GM03348 (cell line): ENCODE measurements at regions not wholly inside any gene's neighbourhood (a gene's known extent, or its start where the extent isn't known, plus 50 kb on each side); places are given as distances from the start of the nearest gene placed in this dataset.

Source experiments
- DNase-seq: peaks from one replicate; pipeline ENCODE4 v3.0.0; 2012; ENCODE audit warnings: low spot score

DNA sequence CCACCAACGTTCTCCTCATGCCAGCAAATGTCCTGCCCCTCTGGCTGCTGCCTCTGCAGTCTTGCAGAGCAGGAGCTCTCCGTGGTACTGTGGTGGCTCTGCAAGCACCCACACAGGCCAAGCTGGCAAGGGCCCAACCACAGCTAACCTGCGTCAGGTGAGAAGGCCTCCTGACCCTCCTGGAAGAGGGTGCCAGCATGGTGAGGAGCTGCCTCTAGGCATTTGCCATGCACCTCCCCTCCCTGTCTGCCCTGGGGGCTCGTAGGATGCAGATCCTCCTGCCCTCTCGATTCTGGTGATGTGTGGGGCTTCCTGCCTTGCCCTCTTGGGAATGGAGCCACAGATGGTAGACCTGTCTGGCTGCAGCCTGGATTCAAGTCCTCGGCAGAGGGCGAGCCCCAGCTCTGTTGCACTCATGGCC, 1408.8 kb downstream of the TBC1D22A start:
- no peak for DNase-seq

DNA sequence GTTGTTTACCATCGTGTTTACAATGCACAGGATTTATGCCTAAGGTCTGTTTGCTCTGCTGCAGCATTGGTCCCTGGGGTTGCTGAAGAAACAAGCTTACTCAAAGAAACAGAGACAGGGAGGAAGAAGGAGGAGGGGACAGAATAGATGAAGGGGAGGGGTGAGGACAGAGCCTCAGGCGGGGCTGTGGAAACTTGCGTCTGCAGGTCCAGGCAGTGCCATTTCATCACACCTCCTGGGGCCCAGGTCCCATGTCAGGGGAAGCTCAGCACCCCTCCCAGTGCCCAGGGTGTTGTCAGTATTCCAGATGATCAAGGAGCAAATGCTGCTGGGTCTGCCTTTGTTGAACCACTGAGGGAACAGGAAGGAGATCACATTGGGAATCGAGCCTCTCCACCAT, 1406.8 kb downstream of the TBC1D22A start:
- DNase-seq, result no peak

DNA sequence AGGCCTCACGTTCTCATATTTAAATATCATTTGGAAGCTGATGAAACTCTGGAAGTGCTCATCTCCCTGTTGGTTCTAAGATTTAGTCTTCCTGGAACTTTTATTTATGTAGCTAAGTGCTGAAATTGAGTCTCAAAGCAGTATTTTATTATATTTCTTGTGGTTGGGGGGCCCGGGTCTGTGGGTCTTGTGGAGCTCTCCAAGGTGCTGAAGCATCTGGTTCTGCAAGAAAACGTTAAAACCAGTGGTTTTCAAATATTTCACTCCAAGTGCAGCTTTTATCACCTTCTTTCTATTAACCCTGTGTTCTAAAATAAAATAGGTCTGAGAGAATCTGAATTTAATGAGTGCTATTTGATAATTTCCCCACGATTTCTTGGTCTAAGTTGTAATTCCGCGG, 1404.8 kb downstream of the TBC1D22A start:
- no peak for DNase-seq

DNA sequence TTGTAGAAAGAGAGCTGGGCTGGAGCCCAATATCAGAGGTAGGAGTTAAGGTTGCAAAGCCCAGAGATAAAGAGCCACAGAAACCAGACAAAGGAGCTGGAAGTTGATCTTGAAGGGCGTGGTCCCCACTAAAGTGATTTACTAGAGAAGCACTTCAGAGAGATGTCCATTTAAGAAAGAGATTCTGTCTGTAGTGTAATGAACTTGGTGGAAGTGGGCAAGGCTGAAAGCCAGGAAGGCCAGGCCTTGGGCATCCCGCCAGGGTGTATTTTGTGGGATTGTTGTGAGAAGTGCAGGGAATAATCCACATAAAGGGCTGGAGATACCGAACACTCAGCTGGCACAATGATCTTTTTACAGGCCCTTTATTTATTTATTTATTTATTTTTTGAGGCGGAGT, 1398.8 kb downstream of the TBC1D22A start:
- no peak for DNase-seq

DNA sequence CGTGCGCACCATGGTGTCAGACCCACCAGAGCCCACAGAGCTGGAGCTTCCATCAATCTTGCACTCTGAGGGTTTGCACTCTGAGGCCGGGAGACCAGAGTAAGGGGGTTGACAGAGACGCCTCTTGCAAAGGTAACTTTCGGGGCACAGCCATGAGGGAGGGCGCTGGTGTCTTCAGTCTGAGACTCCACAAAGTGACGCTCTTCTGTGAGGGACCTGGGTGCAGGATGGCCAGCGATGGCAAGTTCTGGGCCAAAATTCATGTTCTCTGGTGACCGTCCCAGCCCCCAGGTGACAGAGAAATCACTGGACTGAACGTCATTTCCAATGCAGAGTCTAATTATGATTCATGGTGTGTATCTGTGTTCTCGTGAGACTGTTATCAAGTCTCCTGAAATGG, 1395.2 kb downstream of the TBC1D22A start:
- no peak for DNase-seq

DNA sequence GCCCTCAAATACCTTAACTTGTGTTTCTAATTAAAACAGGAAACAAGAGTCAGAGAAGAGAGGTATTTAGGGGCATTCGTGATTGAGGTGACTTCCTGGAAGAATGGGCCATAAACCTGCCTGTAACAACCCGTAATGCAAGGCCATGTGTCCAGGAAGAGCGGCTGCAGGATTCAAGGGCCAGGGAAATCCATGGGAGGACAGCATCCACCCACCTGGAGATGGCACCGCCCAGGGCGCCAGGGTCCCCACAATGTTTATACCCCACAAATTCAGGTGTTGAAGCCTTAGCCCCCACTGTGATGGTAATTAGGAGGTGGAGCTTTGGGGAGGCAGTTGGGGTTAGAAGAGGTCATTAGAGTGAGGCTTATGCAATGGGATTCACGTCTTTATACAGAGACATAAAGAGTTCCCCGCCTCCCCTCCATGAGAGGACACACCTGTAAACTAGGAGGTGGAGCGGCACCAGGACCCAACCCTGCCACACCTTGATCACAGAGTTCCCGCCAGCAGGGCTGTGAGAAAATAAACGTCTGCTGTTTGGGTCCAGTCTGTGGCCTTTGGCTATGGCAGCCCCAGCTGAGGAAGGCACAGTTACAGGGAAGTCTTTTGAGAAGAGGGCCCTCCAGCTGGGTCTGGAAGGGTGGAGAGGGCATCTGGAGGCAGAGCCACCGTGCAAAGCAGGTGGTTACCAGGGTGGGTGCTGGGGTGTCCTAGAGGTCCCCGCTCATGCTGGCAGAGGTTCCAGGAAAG, 1394.3 kb downstream of the TBC1D22A start:
- DNase-seq, result no peak

DNA sequence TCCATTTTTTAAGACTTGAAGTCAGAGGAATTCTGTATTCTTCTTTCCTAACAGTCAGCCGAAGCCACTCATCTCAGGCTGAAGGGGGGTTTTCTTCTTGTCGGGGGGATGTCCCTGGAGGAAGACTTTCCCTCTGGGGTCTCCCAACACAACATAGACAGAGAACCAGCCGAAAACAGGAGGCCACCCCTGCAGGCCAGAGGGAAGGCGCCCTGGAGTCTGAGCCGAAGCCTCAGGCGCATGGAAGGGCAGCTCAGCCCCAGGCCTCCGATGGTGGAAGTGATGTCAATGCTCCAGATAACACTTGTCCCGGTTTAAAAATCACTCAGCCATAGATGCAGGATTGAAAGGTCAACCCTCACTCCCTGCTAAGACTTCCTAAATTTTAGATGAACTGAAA, 1393.0 kb downstream of the TBC1D22A start:
- no peak for DNase-seq

DNA sequence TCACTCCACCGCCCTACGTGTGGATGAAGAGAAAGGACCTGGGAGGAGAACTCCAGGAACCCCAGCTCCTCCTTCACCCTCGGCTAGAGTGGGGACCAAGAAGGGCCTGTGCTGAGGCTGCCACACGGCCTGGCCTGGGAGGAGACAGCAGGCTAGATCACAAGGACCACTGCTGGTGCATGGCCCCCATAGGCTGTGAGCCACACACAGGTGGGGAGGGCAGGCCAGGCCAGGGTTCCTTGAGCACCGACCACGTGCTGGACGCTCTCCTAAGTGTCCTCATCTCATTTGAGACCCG, 1392.4 kb downstream of the TBC1D22A start:
- no peak for DNase-seq

DNA sequence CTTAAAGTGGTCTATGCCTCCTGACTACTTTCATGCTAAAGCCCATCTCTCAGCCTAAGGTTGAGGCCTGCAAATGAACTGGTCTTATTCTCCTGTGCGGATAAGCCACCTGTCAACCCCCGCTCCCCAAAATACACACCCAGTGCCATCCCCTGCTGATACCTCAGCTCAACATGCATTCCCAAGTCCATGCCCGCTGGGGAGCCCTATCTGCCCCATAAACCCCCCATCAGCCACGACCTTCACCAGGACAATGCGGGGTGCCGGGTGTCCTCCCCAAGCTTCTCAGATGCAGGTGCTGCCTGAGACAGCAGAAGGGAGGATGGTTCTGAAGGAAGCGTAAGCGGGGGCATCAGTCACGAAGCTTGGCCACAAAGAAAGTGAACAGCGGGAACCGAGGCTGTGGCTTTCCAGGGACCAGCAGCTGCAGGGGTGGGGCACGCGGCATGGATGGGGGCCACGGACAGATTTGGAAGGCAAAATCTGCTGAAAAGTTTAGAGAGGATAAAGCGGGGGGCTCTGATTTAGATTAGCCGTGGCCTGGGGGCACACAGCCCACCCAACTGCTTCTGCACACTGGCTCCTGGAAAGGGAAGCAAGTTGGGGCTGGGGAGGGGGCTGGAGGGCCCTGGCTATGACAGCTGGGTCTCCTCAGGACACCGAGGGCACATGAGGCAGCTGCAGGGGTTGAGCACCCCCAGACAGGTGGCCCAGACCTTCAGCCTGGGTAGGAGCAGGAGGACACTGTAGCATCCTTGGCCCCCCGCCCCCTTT, 1391.9 kb downstream of the TBC1D22A start:
- DNase-seq, result no peak

DNA sequence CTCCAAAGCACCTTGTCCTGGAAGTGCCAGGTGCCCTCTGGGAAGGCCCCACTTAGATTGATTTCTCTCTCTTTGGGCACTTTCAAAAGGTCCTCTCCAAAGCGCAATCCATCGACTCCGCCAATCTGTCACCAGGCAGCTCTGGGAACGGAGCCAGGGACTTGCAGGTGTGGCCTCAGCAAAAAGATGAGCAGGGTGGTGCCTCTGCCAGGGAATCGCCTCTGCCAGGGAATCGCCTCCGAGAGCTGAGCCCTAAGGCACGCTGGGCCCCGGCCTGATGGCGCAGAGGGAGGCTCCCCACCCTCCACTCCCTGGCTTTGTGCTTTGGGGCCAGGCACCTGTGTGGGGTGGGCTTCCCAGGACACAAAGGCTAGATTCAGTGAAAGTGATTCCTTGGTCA, 1391.3 kb downstream of the TBC1D22A start:
- DNase-seq, result no peak

DNA sequence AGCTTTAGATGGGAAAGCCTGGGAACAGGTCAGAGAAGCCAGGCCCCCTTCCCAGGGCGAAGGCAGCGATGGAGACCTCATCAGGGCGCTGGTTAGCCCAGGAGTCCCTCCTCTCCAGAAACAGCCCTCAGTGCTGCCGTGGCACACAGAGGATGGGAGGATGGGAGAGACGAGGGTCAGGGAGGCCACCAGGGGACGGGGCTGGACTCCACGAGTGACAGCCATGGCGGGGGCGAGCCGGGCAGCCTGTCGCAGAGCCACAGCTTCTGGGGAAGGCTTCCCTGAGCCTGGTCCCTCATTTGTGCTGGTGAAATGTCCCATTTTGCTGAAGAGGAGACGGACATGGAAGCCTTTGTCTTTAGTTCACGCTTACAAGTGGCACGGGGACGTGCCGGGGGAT, 1390.5 kb downstream of the TBC1D22A start:
- no peak for DNase-seq

DNA sequence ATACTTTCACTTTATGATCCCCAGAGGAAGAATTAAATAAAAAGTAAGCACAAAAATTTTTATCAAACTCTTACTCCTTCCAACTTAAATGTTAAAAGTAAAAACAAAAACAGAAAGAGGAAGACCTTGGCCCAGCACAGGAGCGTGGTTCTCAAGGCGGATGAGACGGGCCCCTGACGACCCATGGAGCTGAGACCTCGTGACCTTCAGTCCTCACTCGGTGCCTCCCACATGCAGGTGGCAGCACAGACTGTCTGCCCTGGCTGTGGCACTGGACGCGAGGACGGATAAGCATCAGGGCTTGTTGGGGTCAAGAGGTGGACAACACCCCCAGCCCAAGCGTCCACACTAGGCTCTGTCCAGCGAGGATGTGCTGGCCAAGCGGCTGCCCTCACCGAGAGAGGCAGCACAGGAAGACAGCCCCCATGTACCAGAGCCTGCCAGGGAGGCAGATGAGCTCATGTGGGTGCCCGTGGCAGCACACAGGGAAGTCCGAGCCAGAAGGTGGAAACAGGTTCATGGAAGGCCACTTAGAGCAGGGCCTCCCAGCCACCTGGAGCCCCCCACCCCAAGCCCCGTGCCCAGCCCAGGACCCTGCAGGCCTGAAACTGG, 1389.8 kb downstream of the TBC1D22A start:
- no peak for DNase-seq

DNA sequence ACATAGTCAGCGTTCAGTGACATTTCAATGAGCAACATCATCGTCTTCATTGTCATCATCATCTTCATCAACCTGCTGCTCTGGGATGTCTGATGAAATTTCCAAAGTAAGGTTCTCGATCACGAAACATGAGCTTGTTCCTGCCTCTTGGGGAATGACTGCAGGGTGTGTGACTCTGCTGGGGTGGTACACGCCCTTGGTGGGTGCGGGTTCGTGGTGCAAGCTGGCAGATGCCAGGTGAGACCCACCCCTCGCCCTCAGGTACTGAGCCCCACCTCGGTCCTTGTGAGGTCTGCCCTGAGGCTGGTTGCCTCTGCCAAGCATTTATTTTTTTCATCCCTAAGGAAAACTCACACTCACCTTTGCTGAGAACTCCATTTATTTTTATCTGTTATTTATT, 1389.2 kb downstream of the TBC1D22A start:
- no peak for DNase-seq

DNA sequence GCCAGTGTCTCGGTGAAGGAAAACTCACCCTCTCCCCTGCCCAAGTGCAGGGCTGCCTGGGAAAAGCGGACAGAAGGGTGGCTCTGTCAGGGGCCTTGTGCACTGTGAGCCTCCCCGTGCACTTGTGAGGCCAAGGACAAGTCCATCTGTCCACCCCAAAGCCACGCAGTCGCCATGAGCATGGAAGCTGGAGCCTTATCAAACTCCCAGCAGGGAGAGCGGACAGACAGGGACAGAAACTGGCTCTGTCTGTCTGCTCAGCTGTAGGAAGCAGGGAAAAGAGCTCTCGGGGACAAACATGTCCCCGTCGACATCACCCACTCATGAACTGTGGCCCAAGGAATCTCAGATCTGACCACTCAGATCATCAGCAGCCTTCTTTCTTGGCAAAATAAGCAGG, 1385.4 kb downstream of the TBC1D22A start:
- DNase-seq, result no peak

DNA sequence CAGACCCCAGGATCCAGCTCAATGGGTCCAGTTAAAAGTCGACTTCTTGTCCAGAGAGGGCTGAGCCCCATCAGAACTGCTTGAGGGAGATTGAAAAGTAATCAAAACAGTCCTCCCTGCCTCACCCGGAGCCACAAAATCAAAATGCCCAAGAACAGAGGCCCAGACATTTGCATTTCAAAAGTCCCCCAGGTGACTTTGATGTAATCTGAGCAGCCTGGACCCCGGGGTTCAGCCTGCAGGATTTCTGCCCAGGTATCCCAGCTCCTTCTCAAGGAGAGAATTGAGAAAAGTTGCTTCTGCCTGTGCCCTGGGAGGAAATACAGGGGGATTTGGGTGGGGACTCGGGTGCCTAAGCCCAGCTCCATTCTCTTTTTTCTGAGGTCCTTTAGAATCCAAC, 1385.0 kb downstream of the TBC1D22A start:
- DNase-seq, result no peak

DNA sequence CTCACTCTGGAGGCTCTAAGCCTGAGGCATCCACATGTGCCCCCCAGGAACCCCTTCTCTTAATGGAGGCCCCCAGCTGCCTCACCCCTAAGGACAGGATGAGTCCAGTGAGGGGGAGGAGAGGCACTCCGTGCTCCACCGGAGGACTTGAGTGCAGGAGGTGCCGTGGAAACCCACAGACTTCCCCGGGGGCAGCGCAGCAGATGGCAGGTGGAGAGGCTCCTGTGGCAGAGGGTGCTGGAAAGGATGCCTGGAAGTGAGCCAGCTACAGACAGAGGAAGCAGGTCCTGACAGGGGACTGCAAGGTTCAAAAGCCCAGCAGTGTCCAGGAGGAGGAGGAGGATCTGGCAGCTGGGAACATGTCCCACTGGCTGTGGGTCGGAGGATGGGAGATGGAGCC, 1384.0 kb downstream of the TBC1D22A start:
- no peak for DNase-seq

DNA sequence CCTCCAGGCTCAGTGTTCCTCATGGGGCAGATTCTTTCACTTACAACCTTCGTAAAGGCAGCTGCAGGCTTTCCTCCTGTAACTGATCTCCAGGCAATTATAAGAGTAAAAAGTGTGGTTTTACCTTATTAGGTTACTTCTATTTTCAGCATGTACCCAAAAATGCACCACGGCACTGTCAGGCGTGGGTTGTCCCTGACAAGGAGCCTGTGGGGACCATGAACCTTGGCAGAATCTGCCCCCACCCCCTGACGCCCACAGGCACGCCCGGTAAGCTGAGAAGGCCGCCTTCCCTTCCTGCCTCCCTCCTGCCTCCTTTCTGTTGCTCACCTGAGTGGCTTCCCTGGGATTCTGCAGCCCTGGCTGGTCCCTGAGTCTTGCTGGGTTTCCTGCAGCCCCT, 1383.3 kb downstream of the TBC1D22A start:
- no peak for DNase-seq

DNA sequence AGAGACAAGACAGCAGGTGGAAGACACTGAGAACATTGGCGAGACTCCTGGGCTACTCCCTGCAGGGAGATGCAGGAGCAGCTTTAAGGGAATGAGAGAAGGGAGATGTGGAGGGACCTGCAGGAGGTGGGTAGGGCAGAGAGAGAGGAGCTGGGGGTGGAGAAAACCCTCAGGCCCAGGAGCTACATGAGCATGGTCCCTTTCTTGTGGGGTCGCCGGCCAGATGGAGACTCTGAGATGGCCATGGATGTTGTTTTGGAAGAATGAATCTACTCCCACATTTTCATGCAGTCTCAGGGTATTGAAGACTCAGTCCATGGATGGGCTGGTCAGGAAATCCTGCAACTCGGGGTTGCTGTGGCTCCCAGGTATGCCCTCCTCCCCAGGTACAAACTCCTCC, 1381.9 kb downstream of the TBC1D22A start:
- no peak for DNase-seq

DNA sequence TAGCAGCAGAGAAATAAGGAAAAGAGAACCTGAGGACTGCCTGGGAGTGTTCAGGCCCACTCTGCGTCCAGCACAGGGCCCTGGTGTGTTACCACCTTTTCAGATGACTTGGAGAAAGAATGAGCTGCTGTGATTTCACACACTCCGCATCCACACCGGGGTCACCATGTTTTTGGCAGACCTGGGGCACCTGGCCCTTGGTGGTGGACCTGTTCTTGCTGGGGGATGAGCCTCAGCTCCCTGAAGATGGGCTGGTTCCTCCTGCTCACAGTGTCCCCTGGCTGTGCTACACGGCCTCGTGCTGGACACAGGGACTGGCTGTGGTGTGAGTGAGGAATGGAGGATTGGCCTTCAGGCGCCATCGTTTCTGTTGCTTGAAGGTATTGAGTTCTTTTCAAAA, 1381.4 kb downstream of the TBC1D22A start:
- no peak for DNase-seq

DNA sequence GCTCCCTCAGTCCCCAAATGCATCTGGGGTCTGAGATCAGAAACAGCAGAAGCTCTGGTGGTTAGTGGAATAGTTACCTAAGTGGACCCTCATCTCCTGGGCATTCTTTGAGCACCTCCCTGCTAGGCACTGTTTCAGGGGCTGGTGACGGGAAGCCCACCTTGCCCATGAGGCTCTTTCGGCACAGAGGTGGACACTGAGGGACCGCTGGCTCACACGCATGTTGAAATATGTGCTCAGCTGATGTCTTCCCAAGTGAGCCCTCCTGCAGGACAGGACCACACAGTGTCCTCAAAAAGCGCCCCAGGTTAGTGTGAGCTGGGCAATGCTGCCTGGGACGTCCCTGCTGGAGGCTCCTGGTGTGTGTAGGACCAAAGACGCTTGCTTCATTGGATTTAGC, 1379.9 kb downstream of the TBC1D22A start:
- no peak for DNase-seq

DNA sequence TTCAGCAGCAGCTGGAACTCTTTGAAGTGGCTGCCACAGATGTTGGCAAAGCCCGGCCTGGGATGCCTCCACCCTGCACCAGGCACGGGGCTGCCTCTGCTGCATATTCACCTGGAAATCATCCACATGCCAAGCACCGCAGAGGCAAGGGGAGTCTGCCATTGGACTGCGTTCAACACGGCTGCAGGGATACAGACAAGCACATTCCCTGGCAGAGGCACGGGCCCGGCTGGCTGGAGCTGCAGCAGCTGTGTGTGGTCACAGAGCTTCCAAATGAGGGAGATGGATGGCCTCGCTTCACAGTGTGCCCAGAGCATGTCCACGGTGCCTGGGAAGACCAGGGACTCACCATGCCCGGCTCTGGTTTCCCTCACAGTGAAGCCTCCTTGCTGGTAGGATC, 1378.9 kb downstream of the TBC1D22A start:
- no peak for DNase-seq

DNA sequence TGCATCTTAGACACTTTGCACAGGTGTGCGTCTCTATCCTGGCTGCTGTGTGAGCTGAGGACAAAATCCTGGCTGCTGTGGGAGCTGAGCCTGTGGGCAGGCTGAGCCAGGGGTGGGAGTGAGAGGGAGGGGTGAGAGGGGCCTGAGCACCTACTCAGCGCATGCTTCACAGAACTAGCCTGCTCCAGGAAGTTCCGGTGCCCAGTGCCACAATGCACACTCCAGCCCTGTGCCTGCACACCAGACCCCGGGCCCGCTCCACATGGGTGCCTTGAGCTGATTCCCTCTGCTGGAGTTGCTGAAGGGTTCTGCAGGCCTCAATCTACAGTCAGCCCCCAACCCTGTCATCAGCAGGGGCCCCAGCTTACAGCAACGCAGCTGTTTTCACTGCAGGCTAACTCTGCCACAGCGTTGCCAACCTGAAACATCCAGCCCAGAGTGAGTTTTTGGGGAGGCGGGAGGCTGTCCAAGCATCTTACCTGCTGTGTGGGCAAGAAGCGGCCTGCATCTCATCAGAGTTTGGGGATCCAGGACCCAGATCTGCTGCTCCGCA, 1377.9 kb downstream of the TBC1D22A start:
- no peak for DNase-seq

DNA sequence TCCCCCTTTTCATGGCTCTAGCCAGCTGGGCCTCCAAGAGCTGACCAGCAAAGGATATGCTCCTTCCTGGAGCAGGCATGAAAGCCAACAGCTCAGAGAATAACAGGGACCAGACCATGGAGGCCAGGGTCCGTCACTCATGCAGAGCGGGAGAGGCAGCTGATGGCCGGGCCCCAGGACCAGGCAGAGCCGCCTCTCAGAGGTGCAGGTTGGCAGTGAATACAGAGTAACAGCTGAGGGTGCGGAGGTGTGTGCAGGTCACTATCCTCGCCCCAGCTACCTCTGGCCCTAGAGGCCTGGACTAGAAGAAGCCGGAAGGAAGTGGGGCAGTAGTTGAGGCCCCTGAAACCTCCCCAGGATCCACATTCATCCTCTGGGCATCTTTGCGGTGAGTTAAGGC, 1377.3 kb downstream of the TBC1D22A start:
- DNase-seq, result no peak
